Brain pericyte (primary cell): ENCODE measurements at regions not wholly inside any gene's neighbourhood (a gene's known extent, or its start where the extent isn't known, plus 50 kb on each side); places are given as distances from the start of the nearest gene placed in this dataset.

Source experiments
- DNase-seq: peaks from one replicate; pipeline ENCODE4 v3.0.0-alpha.2; 2012; ENCODE audit warnings: low read depth, low spot score

GRCh38 chr14:101065696-101066694 lies 162.5 kb upstream of the RTL1 start:
- DNase-seq: no peak

DNA sequence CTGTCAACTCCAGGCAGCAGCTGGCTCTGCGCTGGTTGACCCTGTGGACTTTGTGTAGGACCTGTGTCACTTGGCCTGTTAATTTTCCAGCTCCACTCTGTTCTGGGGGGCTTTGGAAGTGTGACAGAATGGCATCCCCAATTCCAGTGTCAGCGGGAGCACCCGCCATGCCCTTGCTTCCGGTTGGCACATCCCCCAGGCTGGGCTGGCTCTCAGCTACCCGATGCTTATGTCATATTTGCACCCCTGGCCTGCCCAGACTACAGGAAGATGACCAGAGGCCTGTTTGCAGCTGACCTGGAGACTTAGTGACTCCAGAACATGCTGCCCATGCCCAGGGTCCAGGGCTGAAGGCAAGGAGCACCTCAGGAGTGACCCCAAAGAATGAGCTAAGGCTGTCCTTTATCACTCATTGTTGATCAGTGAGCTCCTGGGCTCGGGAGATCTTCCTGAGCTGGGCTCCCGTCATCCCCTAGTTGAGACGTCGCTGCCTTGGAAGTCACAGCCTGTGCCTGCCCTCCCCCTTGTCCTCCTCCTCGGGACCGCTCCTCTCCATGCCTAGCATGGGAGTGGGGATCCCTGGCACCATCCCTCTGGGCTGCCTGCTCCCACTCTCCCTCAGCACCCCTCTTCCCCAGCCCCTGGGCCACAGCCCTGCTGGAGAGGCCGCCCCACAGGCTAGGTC lies 163.4 kb upstream of the RTL1 start:
- no peak for DNase-seq

DNA sequence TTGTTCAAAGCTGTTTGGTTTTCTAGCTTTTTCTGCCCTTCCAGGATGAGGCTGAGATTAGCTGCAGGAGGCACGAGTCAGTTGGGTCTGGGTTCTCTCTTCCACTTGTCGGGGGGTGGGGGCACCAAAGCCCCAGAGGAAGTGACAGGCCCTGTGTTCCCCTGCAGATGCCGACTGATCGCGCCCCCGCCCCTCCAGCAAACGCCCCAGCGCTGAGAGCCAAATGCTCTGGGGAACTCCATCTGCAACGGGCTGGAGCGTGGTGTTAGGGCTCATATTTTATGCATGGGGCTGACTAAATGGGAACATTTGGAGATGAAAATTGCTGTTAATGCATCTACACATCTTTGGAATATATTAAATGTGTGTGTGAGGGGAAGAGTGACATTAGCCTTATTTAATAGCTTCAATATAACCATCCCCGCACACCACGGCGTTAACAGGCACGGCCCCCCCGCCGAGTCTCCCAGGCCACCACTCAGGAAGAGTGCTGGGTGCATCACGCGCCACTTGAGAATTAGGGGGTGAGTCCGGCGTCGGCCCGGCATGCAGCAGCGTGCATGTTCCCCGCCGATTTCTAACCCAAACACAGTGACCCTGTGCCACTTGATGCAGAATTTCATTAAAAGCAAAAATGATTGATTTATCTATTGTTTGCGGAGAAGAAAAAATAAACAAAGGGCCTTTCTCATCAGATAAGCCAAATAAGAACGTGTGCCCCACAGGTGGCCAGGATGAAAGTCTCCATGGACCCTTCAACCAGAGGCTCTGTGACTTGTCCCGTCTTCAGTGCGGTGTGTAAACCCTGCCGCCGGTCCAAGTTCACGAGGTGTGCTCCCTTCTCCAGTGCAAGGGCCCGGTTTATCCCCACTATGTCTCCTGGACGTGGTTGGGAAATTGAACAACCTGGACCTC lies 165.0 kb upstream of the RTL1 start:
- no peak for DNase-seq

- no peak for DNase-seq
Measured at GRCh38 chr14:101069228-101069549, 165.7 kb upstream of the RTL1 start.

GRCh38 chr14:101069666-101070362 lies 166.3 kb upstream of the RTL1 start:
- DNase-seq: no peak

DNA sequence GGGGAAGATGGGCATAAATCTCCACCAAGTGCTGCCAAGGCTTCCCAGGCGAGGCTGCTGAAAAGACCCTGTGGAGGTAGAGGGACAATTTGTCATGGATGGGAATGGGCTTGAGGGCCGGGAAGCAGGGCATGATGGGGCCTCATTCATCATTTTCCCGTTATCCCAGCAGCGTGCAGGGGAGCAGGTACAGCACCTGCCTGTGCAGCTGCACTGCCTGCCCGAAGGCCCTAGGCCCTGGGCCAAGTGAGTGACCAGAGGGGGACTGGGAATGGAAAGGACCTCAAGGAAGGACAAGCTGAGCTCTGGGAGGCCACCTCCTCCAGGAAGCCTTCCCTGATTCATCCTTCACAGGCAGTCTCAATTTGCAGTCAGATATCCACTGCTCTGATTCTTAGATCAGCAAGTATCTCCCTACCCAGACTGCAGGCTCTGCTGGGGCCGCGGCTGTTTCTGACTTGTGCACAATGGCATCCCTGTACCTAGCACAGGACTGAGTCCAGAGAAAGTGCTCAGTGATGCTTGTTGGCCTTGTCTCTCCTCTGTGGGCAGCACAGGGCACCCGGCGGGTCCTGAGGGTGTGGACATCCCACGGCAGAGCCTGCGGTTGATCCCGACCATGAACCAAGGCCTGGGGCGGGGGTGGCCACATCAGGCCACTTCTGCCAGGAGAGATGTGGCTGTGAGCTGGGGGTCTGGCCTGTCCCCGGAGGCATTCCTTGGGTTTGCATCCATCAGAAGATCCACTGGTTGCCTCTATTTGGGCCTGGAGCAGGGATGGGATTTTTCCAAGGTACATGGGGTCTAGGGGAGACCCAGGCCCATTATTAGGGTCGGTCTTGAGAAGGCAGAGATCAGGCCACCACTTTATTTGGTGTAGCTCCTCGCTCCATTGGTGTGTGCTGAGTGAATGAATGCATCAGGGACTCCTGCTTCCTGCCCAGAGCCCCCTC lies 167.3 kb upstream of the RTL1 start:
- DNase-seq: no peak

DNA sequence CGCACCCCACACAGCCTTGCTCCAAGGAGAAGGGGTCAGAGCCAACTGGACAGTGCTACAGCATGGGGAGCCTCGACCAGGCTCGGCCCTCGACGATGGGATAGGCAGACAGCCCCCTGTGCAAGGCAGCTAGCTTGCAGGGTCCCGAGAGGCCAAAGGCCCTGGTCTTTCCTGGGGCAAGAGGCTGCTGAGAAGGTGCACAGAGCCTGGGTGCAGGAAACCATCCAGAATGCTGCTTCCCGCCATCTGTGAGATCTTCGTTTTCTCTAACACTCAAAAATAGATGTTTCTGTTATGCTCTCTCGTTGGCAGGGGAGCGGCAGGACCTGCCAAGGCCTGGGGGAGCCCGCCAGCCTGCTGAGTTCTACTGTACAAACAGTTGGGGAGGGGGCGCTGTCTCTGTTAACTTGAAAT lies 168.0 kb upstream of the RTL1 start:
- no peak for DNase-seq

DNA sequence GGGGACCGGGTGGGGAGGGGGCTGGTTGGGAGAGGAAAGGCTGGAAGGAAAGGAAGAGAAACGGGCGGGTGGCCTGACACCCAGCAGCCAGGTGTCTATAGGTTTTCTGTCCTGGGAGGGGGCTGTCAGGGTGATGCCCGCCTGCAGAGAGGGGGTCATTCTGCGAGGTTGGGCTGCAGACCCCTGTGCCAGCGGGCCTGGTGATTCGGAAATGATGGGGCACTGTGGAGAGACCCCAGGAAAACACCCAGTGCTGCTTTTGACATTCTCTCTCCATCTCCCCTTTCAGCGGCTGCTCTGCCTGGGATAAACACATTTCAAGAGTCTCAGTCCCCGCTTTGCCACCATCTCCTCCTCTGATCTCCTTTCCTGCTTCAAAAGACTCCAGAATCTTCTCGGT lies 168.5 kb upstream of the RTL1 start:
- no peak for DNase-seq

DNA sequence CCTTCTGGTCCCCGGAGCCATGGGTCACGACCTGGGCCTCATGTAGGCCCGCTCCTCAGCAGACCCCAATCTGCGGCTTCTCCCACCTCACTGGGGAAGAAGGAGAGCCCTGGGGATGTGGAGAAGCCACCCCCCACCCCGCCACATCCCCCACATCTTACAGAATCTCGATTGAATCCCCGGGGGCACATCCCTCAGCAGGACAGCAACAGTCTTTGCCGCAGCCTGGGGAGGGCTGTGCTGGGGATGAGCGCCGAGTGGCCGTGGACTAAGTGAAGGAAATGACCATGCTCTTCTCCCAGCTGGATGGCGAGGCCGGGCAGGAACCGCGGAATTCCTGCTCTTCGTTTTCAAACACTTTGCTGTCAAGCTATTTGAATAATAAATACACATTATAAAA lies 169.0 kb upstream of the RTL1 start:
- DNase-seq: peak; percentile 50

DNA sequence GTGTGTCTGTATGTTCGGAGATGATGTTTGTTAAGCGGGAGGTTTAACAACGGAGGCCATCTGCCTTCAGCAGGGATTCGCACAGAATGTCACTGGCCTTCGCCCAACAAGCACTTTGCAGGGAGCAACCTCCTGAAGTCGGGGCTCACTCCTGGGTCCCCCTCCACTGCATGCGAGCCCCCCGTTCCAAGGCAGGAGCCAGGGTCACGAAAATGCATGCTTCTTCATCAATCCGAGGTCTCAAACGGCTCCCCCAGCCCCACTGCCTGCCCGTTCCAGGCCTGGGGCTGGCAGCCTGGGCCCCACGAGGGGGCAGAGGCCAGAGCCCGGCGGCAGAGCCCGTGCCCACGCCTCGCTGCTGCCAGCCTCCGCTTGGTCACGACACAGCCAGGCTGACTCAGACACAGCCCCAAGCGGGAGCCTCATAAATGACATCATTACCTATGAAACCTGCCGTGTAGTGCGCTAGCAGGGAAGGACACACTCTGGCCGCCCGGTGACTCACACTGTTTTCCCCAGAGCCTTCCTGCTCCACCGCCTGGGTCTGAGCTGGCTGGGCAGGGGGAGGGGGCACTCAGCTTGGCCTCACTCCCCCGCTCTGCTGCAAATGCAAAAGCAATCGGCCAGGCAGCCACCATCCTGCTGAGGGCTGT lies 169.5 kb upstream of the RTL1 start:
- peak; percentile 87 for DNase-seq

GRCh38 chr14:101073598-101073965 lies 170.1 kb upstream of the RTL1 start:
- no peak for DNase-seq

GRCh38 chr14:101074196-101075024 lies 170.9 kb upstream of the RTL1 start:
- no peak for DNase-seq

- DNase-seq: no peak
Measured at GRCh38 chr14:101075025-101075800, 171.7 kb upstream of the RTL1 start.

DNA sequence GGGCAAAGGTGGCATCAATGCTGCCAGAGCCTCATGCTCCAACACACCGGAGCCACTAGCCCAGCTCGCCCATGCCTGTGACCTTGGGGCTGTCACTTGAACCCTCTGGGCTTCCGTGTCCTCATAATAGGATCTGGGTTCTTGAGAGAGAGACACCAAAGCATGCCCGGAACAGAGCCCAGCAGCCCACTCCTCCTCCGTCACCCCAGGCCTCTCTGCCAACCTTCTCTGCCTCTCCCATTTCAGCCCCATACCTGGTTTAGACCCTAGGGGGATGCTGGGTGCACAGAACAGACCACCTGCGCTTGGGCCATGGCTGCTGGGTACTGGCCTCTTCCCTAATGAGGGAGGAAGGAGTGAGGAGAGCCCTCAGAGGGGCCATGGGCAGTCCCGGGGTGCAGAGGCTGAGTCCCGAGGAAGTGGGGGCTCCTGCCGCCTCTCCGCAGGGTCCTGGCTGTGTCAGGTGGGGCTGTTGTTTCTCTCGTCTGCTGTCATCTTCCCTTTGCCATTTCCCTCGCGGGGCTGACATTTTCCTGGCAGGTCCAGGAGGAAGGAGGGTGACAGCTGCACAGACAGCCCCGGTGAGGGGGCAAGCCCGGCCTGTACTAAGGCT lies 172.4 kb upstream of the RTL1 start:
- DNase-seq: no peak

- DNase-seq: no peak
Measured at GRCh38 chr14:101076451-101077198, 173.1 kb upstream of the RTL1 start.

DNA sequence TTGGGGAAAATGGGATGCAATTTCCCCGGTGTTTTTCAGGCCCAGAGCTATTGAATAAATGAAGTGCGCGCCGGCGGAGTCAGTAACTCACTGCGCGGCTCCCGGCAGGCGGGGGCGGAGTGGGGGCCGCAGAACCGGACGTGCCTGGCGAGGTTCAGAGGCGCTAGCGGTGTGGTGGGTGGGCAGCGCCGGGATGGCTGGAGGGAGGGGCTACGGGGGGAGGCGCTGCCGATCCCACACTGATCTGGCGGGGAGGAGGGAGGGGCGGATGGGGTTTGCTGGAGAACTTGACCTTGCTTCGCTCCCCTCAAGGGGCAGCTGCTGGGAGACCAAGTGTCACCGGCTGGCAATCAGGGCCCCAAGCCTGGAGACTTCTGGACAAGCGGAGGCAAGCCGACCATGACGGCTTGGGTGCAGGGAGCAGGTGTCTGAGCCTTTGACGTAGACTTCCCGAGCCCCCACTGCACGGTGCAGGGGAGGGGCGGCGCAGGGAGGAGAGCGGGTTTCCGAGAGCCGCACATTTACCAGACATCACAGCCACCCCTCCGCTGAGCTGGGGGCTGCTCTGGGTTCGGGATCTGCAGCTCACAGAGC lies 174.1 kb upstream of the RTL1 start:
- DNase-seq: no peak
